ENCODE measurements at regions not wholly inside any gene's neighbourhood (a gene's known extent, or its start where the extent isn't known, plus 50 kb on each side); places are given as distances from the start of the nearest gene placed in this dataset.

- TF ChIP-seq POLR2A (IDR thresholded peaks at IDR 0.05; ENCODE audit: control extremely low read depth in 1 of 2, low read depth in 2 of 2, low read length in 2 of 2) (no peak), HDAC6 (IDR thresholded peaks at IDR 0.05; ENCODE audit: low read depth, low read length) (no peak), RNF2 (IDR thresholded peaks at IDR 0.05; ENCODE audit: borderline replicate concordance, low read depth, low read length, missing control alignments, poor library complexity, severe bottlenecking) (no peak)
Measured at GRCh38 chr13:76331943-76332712, 554.1 kb downstream of the KCTD12 start (continued).

Measured in H1 (cell line).